K562 (cell line): ENCODE measurements at regions not wholly inside any gene's neighbourhood (a gene's known extent, or its start where the extent isn't known, plus 50 kb on each side); places are given as distances from the start of the nearest gene placed in this dataset.
A peak's percentile ranks its signal among the peaks of the same experiment; 100 is the strongest.

ENCODE experiments used
- ATAC-seq: fragments of 200-7000 bp; cut with Tn5 transposase; 3 replicates; pipeline ENCODE4 v1.9.1; 2020; ENCODE audit warnings: moderate library complexity
- BruUV-seq: library from RNA; stranded (reverse); fragments of 400-500 nt; replicated peaks from 2 replicates; lab custom pipeline; 2021; lab: Mats Ljungman, UMichigan
- CTCF ChIA-PET: fragments of 300-600 bp; formaldehyde crosslinking; extraction: SDS; loops from one replicate; lab custom pipeline; 2021; ENCODE audit warnings: low intra/inter-chr PET ratio; lab: Yijun Ruan, JAX
- POLR2A ChIA-PET: fragments of 300-600, 350-650 bp; sonication (Branson Sonifier 250); formaldehyde crosslinking; extraction: SDS; loops from one replicate; lab custom pipeline; 2021; ENCODE audit warnings: antibody characterized with exemption, inconsistent platforms; lab: Yijun Ruan, JAX
- DNase-seq, 4 experiments: peaks; one replicate each; pipeline versions ENCODE4 v3.0.0 to v3.0.0-alpha.2; 2011 to 2018; ENCODE audit warnings: low spot score in 3 of 4, mixed read lengths in 3 of 4; ENCODE audit errors: extremely low read depth in 1 of 4
- FAIRE-seq: peaks from 2 replicates; lab custom pipeline; 2011; peaks lifted over from hg19 to GRCh38; lab: Jason Lieb, UNC
- H2AFZ ChIP-seq: 2 replicates; pipeline ENCODE4 v1.6.0; 2011; ENCODE audit warnings: low read depth, low read length, control low read depth, inconsistent platforms
- H3K27ac ChIP-seq: fragments of 200-600 bp; 3 replicates; pipeline ENCODE4 v1.8.0; 2011; ENCODE audit warnings: low read depth, mild to moderate bottlenecking, control low read depth, inconsistent platforms, low read length, moderate library complexity, mixed read lengths; ENCODE audit errors: extremely low read depth
- H3K27me3 ChIP-seq, 2 experiments: fragments of 300-600 bp in 1 of 2; 2 replicates in 1 of 2; 3 replicates in 1 of 2; pipeline versions ENCODE4 v1.6.0 to v1.8.0; 2011; ENCODE audit warnings: inconsistent platforms in 2 of 2, low read length in 2 of 2, mild to moderate bottlenecking in 1 of 2, mixed read lengths in 1 of 2, moderate library complexity in 1 of 2; ENCODE audit not compliant: control insufficient read depth in 2 of 2, insufficient read depth in 2 of 2
- H3K36me3 ChIP-seq: fragments of 300-600 bp; 3 replicates; pipeline ENCODE4 v1.8.0; 2011; ENCODE audit warnings: mild to moderate bottlenecking, low read length, inconsistent platforms; ENCODE audit not compliant: control insufficient read depth, insufficient read depth
- H3K4me1 ChIP-seq, 2 experiments: fragments of 200-600 bp in 1 of 2; replicated peaks in 1 of 2; 2 replicates in 1 of 2; 3 replicates in 1 of 2; pipeline versions ENCODE4 v1.5.1 to v1.8.0; 2011; ENCODE audit warnings: inconsistent platforms in 2 of 2, low read length in 2 of 2, mild to moderate bottlenecking in 1 of 2, mixed read lengths in 1 of 2, moderate library complexity in 1 of 2; ENCODE audit not compliant: control insufficient read depth in 2 of 2, insufficient read depth in 2 of 2
- H3K4me2 ChIP-seq: 2 replicates; pipeline ENCODE4 v1.6.1; 2011; ENCODE audit warnings: low read length, control low read depth, inconsistent platforms, mixed read lengths; ENCODE audit not compliant: insufficient read depth
- H3K4me3 ChIP-seq: fragments of 200-600 bp; sonication (generic), shearing (Covaris generic); 2 replicates; pipeline ENCODE4 v1.5.1; 2016; ENCODE audit warnings: control low read depth, inconsistent platforms
- H3K79me2 ChIP-seq: fragments of 200-600 bp; 3 replicates; pipeline ENCODE4 v1.8.0; 2011; ENCODE audit warnings: low read length, inconsistent platforms; ENCODE audit not compliant: control insufficient read depth, insufficient read depth
- H3K9ac ChIP-seq, 2 experiments: 2 replicates each; pipeline versions ENCODE4 v1.6.0 to v1.6.1; 2011; ENCODE audit warnings: low read depth in 2 of 2, low read length in 2 of 2, control low read depth in 1 of 2, inconsistent platforms in 1 of 2, mild to moderate bottlenecking in 1 of 2, mixed read lengths in 1 of 2; ENCODE audit not compliant: insufficient read depth in 1 of 2
- H3K9me1 ChIP-seq: one replicate; pipeline ENCODE4 v1.6.0; 2011; ENCODE audit warnings: inconsistent platforms, mild to moderate bottlenecking, low read length, moderate library complexity; ENCODE audit not compliant: control insufficient read depth, insufficient read depth
- H3K9me3 ChIP-seq: replicated peaks from 2 replicates; pipeline ENCODE4 v1.5.1; 2011; ENCODE audit warnings: low read depth, low read length, inconsistent platforms; ENCODE audit not compliant: control insufficient read depth, insufficient read depth
- H4K20me1 ChIP-seq: replicated peaks from 2 replicates; pipeline ENCODE4 v1.6.1; 2011; ENCODE audit warnings: low read length, inconsistent platforms, mixed read lengths; ENCODE audit not compliant: control insufficient read depth, insufficient read depth
- ZBTB40 ChIP-seq, 2 experiments: fragments of 450-650 bp in 1 of 2; sonication (generic) in 1 of 2; formaldehyde crosslinking in 1 of 2; IDR thresholded peaks; 2 replicates each; pipeline versions ENCODE4 v1.7.1 to v1.9.0; 2016 to 2022; ENCODE audit warnings: inconsistent platforms in 1 of 2, mild to moderate bottlenecking in 1 of 2, missing genetic modification reagents in 1 of 2
- ZNF764 ChIP-seq: fragments of 250-450 bp; sonication (Bioruptor Pico); IDR thresholded peaks from 2 replicates; pipeline ENCODE4 v1.4.0; 2020; ENCODE audit warnings: low read depth, mild to moderate bottlenecking, moderate library complexity
- WGBS: fragments of 100-300 bp; shearing (Covaris generic); methylation state at CpG from one replicate; pipeline ENCODE4 v1.1.6; 2016; ENCODE audit warnings: low coverage, mixed read lengths; ENCODE audit not compliant: insufficient coverage; ENCODE audit errors: missing lambda C conversion rate; 5-methylcytosine and 5-hydroxymethylcytosine counted together
- in situ Hi-C: fragments of 300-500 bp; cut with MboI; formaldehyde crosslinking; loops from 4 replicates; pipeline ENCODE4 v1.15.0; 2018; ENCODE audit warnings: inconsistent platforms, mixed read lengths
- intact Hi-C: fragments of 100-400 bp; cut with micrococcal nuclease; formaldehyde crosslinking; loops from 2 replicates; pipeline ENCODE4 v1.14.2; 2022

DNA sequence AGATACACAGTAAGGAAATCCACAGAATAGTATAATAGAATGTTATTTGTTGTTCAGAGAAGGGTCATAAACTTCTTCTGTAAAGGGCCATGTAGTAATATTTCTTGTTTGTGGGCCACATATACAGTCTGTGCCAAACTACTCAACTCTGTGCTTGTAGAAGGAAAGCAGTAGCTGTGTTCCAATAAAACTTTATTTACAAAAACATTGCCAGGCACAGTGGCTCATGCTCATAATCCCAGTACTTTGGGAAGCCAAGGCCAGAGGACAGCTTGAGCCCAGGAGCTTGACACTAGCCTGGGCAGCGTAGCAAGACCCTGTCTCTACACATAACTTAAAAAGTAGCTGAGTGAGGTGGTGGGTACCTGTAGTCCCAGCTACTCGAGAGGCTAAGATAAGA, 612.8 kb upstream of the PSMD7 start:
- no peak for TF ChIP-seq ZNF764 (CRISPR knock-in tag)
- TF ChIP-seq ZBTB40 (IDR thresholded peaks at IDR 0.05) = peak; percentile 81
- TF ChIP-seq ZBTB40 (CRISPR knock-in tag; IDR thresholded peaks at IDR 0.05) = no peak
- TF ChIP-seq, all 486 proteins: peak for 1
- Histone ChIP-seq H3K27ac (no peak overlapping the region), H3K9me3 (no peaks in the 10 kb centered on the region), H3K27me3 (no peaks in the 10 kb centered on the region), H3K9me1 (no peaks in the 10 kb centered on the region), H3K9ac (no peak overlapping the region), H3K79me2 (no peaks in the 10 kb centered on the region), H2AFZ (no peak overlapping the region), H3K4me3 (no peak overlapping the region), H3K36me3 (no peaks in the 10 kb centered on the region), H3K4me2 (no peak overlapping the region), H3K4me1 (no peaks in the 10 kb centered on the region), H4K20me1 (no peaks in the 10 kb centered on the region)
- in situ Hi-C loops (no loop called here), intact Hi-C loops (no loop called here)
- no peak for DNase-seq
- no peak for ATAC-seq
- CTCF ChIA-PET = no interaction called here
- BruUV-seq = no TSS peak
- 0% methylated on average over 2 of the region's 2 CpGs for WGBS
- FAIRE-seq = no peak
- POLR2A ChIA-PET = no interaction called here
